ENCODE measurements at regions not wholly inside any gene's neighbourhood (a gene's known extent, or its start where the extent isn't known, plus 50 kb on each side); places are given as distances from the start of the nearest gene placed in this dataset.
"Not testable (repeated sequence)": the region's sequence is repeated elsewhere in the genome, so short reads cannot be mapped to it uniquely, and the experiment has no call there.

DNA sequence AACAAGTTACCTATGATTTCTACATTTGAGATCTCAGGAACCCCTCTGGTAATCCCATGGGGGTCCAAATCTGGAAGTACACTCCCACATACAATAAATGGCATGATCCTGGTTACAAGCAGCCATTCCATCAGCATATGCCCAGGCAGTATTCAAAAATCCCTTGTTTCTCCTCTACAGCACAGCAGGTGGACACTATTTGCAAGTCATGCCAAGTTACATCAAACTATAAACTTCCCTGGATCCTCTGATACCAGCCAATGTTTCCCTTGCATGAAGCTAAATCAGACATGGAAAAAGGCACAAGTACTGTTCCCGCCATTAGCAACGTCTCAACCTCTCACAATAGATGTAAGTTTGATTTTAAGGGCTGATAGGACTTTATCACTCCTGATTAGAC is 134.5 kb upstream of the PRSS16 start:
- DNase-seq, result no peak

DNA sequence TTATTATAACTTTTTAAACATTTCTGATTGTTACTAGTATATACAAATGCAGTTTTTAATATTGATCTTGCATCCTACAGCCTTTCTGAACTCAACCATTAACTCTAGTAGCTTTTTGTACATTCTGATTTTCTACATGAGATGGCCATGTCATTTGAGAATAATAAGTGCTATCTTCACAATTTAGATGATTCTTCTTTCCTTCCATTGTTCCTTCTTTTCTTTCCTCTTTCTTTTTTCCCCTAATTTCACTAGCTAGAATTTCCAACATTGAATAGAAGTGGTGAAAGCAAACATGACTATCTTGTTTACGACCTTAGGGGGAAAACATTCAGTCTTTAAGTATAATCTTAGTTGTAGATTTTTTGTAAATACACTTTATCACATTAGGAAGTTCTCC is 128.2 kb upstream of the PRSS16 start:
- DNase-seq, result no peak

DNA sequence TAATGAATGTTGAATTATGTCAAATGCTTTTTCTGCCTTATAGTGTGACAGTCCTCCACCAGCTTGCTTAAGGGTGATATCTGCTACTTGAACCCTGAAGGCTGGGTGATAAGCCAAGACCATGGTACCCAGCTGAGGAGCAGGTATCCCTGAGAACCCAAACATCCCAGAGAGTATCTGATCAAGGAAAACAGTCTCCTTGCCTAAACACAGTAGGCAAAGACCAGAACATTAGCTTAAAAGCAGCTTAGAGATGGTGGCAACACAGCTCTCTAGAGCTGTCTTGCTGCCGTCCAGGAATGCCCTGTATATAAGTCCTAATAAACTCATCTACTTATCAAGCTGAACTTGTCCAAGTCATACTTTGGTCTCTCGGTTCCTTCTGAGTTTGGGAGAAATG is 127.7 kb upstream of the PRSS16 start:
- DNase-seq, result no peak

DNA sequence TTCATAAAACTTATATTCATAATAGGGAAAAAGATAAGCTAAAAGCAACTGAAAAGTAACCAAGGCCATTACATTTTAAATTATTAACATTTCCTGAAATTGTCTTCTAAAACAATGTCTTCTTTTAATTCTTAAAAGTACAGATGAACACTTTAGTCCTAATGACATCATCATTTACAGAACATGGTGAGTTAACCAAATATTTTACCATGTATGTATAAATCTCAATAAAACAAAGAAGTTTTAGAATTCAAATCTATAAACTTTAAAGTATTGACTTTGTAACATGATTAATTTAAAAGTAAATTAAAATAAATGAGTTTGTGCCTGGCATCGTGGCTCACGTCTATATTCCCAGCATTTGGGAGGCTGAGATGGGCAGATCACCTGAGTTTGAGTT is 125.9 kb upstream of the PRSS16 start:
- no peak for DNase-seq

DNA sequence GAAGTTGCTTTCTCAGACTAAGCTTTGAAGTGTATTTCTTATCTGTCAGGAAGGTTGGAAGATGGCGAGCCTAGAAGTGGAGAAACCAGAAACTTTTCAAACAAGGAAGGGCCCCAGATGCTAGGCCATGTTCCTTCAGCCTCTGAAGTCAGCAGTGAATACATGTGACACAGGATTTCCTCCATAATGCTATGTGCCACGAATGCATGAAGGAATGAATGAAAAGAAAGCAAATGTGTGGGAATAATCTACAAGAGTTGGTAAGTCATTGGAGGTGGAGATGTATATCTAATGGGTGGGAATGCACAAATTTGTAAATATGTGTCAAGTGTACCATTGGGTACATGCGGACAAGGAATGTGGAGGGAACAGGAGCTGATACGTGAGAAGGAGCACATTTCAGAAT is 123.2 kb upstream of the PRSS16 start:
- no peak for DNase-seq

DNA sequence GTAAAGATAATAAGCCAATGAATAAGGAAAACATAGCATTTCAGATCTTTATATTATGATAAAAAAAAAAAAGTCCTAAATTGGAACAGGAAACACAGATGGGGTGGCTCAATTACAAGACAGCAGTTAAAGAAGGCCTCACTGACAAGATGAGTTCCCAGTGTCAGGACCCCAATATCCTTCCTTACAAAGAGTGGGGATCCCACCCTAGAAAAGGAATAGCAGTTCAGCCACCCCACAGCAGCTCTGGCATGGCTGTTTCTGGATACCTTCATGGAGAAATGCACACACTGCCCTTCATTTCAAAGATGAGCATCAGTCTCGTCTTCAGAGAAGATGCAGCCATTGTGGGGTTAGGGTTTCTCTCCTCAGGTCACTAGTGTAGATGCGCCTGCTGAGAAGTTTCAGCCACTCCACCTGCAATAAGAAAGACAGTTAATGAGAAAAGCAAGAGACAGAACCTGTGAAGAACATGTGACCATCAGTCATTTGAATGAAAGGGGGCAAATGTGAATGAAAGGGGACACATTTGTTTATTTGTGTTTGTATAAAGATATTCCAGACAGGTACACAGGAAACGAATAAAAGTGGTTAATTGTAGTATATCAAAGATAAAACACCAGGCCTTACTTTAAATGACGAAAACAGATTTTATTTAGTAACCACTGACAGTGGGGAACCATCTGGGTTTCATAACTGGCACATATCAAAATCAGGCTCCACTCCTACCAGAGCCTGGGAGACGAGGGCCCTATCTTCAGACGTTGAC is 121.3 kb upstream of the PRSS16 start:
- no peak for DNase-seq

DNA sequence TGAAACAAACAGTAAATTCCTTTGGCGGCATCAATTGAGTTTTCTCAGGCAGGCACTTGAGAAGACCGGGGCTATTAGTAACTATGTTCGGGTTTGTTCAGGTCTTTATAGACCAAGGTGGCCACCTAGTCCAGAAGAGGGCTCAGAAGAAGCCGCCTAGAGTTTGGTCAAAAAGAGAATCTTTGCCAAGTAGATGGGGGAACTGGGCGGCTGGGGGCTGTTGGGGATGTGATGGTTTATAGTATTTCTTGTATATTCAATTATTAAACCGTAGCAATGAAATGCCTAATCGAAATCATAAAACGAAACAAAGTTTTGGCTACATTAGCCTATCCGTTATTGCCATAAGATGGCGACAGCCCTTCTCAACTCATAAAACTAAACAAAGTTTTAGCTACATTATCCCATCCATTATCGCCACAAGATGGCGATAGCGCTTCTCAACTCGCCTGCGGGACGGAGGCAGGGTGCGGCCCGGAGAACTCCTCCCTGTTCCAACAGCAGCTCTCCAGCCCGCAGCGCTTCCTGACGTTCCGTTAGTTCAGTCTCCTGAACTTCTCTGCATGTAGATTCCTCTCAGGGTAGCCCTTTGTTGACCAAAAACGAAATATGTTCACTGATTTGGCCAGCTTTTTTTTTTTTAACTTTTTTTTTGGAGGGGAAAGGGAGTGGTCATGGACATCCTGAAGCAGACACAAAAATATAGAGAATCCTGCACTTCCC is 120.5 kb upstream of the PRSS16 start:
- DNase-seq, result peak; percentile 83

DNA sequence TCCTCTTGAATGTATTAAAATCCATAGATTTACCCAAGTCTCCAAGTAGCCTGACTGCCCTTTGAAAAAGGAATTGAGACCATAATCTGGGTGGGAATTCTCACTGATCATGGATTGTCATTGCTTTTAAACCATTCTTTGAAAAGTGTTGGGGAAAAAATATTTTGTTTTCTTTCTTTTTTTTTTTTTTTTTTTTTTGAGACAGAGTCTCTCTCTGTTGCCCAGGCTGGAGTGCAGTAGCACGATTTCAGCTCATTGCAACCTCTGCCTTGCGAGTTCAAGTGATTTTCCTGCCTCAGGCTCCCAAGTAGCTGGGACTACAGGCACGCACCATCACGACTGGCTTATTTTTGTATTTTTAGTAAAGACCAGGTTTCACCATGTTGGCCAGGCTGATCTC is 119.6 kb upstream of the PRSS16 start:
- DNase-seq, result not testable (repeated sequence)

DNA sequence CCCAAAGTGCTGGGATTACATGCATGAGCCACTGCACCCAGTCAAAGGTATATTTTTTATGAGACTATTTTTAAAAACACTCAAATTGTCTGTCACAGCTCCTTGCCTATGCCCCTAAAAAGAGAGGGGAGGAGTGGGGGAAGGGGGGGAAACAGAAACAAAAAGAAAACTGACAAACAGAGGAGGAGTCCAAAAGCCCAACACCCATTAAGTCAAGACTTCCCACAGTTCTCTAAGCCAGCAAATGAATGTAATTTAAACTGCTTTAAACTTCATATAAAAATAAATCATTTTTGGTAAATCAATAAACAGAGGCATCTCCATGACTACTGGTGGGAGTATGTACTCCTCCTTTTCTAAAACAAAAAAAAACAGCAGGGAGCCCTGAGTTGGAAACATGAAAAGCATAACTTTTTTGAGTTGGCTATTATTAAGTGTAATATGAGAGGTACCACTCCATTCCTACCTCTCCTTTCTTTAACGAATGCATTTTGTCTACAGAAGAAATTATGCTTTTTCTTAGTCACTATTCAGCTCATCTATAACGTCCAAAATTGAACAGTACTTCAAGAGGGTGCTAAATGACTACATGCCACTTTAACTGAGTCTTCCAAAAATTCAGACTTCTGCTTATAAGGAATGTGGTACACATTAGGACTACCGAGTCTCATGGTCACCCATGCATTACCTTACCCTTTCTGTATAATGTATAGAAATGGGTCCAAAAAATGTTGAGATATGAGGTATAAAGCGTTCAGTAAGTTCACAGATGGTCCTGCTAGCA is 119.0 kb upstream of the PRSS16 start:
- DNase-seq, result no peak

DNA sequence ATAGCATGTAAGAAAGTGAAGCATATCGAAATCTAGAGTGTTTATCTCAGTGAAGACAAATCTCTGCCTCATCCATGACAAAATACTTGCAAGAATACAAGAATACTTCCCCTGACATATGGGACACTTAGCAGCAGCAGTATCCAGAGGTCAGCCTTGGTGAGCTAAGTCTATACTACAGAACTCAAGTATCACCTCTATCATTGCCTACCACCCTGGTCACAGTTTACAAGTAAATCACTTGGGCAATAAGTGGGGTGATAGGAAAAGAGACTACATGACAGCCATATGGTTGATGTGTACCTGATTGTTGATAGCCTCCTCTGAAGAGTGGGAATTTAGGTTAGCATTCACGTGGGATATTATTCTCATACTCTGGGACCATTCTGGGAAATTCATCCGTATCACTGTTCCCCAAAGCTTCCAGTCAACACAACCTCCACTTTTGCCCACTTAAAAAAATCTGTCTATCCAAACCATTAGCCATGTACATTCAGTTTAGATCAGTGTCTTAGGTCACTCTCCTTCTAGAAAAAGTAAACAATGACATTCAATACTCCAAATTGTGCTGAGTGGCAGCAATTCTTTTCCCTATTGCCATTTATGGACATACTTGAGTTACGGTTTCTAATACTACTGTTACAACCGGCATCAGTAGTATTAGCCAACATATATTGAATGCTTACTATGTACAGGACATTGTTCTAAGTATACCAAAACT is 118.2 kb upstream of the PRSS16 start:
- DNase-seq, result no peak

DNA sequence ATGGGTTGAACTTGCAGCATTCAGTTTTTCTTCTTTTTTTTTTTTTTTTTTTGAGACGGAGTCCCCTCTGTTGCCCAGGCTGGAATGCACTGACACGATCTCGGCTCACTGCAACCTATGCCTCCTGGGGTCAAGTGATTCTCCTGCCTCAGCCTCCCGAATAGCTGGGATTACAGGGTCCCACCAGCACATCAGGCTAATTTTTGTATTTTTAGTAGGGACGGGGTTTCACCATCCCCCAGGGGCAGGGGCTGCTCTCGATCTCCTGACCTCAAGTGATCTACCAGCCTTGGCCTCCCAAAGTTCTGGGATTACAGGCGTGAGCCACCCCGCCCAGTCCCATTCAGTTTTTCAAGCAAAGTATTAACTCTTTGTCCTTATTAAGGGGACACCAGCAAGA is 117.6 kb upstream of the PRSS16 start:
- DNase-seq, result no peak

DNA sequence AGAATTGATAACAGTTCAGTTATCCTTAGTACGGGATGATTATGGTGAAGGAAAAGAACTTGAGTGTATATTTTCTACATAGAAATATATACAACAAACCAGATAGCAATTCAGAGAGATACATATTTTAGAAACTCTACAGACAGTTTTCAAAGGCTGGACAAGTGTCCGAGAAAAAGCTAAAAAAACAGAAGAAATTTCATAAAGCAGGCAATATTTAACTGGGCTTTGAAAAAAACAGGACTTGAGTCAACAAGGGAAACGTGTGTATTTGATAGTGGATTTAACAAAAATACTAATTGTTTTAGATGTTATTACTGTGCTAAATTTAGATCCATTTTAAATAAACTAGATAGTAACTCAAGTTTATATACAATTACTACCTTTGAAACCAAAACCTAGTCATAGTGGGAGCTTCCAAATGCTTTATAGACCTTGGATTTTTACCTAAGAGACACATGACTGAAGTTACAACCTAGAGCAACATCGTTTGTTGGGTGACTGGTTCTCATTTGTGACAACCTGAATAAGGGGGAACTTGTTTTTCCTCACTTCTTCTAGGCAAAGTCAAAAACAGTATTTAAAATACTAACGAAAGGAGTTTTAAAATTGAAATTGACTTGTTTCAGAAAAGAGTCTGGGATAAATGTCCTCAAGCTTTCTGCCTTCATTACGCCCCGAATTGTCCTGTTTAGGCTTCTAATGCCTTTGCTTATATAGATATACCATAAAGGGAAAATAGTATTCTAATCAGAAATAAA is 116.7 kb upstream of the PRSS16 start:
- no peak for DNase-seq

DNA sequence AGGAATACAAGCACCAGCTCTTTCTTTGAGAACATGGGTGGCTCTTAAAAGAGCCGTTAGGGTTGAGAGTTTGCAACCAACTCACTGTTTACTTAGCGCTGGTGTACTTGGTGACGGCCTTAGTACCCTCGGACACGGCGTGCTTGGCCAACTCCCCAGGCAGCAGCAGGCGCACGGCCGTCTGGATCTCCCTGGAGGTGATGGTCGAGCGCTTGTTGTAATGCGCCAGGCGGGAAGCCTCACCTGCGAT is 115.3 kb upstream of the PRSS16 start:
- DNase-seq, result not testable (repeated sequence)

DNA sequence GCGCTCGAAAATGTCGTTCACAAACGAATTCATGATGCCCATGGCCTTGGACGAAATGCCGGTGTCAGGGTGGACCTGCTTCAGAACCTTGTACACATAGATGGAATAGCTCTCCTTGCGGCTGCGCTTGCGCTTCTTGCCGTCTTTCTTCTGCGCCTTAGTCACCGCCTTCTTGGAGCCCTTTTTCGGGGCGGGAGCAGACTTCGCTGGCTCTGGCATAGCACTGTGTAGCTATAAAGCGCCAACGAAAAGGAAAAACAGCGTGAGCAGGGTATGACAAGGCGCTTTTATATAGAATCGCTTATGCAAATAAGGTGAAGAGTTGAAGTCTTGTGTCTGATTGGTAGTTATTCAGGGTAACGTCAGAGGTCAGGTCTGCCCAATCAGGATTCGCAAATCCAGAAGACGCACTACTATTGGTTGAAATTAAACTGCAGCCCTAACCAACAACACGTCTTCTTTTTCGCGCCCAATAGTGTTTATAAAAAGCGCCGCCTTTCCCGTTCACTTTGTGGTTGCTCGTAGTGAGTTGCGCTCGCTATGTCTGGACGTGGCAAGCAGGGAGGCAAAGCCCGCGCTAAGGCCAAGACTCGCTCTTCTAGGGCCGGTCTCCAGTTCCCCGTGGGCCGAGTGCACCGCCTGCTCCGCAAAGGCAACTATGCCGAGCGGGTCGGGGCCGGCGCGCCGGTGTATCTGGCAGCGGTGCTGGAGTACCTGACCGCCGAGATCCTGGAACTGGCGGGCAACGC is 114.8 kb upstream of the PRSS16 start:
- peak; percentile 95 for DNase-seq

DNA sequence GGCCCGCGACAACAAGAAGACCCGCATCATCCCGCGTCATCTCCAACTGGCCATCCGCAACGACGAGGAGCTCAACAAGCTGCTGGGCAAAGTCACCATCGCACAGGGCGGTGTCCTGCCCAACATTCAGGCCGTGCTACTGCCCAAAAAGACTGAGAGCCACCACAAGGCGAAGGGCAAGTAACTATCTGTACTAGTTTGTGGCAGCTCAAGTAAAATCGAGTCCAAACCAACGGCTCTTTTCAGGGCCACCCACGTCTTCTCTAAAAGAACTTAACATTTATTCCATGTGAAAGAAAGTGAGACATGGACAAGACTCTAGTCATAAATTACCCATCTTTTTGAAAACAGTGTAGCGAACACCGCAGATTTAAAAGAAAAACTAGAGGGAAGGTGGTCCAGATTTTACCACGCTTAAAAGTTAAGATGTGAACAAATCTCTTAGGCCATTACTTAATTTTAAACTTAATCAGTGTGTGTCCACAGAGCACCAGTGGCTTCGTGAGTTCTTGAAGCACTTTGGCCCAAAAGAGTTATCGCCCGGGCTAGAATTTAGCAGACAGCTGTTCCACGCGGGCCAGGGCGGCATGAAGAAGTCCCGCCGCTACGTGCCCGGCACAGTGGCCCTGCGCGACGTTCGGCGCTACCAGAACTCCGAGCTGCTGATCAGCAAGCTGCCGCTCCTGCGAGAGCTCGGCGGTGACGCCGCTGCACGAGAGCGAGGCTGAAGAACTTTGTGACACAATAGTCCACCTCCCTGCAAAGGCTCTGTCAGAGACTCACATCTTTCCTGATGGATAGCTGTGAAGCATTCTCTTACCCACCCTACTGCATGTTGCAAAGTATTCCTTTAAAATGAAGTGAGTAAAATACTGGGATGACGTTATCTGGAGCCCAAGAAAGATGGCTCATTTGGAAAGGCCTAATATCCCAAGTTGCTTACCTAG is 113.9 kb upstream of the PRSS16 start:
- DNase-seq, result no peak

DNA sequence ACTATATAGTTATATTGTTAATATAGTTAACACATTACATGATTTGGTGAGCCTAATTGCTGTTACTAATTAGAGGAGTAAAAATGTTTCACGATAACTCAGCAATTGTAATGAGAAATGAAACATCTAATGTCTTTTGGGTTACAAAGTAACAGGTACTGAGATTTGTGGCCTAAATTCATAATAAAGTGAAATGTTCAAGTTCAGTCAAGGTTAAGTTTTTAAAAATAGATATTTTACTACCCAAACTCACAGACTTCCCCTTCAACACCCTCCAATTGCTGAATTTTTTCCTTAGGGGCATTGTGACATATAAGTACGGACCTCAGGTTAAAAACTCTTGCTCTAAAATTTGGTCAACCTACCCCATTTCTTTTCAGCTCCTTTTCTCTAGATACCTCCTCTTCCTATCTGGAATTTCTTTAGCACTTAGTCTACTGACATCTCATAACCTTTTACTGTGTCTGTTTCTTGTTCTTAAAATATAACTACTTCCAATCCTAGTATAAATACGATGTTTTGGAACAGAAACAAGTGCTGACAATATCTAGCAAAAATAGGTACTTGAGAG is 112.3 kb upstream of the PRSS16 start:
- no peak for DNase-seq

DNA sequence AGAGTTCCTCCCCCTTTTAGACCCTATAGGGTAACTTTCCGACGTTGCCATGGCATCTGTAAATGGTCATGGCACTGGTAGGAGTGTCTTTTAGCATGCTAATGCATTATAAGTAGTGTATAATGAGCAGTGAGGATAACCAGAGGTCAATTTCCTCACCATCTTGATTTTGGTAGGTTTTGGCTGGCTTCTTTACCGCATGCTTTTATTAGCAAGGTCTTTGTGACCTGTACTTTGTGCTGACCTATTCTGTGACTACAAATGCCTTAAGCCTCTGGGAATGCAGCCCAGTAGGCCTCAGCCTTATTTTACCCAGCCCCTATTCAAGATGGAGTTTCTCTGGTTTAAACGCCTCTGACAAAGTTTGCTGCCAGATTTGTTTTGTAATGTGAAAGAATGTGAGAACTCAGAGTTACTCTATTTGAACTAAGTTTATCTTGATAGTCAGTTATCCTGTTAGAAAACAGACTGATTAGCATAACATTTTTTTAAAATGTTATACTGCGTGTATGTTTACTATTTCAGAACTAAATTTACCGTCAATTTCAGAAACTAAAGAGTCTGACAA is 111.3 kb upstream of the PRSS16 start:
- DNase-seq, result no peak

DNA sequence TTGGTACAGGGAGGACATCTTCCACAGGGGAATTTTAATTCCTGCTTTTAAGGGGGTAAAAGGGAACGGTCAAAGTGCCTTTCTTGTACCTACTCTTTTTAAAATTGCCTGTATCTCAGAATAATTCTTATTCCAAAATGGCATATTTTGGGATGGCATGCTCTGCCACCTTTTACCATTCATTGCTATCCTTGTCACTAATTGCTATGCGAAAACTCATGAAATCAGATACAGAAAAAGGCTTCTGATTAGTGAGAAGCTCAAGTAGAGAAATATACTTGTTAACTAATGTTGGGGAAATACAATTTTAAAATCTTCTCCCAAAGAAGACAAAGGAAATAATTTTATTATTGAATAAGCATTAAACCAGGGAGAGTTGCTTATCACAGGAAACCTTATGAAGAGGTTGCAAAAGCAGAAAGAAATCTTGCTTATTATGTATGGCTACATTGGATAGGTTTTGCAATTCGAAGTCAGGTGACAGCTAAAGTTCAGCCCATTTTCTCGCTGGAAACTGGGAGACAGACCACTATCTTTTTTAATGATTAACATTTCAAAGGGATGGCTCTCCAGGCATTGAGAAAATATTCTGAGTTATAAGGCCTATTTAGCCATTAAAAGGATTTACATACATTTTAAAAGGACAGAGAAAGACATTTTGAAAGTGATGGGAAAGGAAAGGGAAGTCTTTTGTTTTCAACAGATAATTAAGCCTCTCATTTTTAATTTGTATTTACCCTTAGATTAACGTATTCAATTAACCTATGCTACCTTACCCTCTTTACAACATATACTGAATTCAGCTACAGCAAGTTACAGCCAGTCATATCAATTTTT is 110.3 kb upstream of the PRSS16 start:
- no peak for DNase-seq

DNA sequence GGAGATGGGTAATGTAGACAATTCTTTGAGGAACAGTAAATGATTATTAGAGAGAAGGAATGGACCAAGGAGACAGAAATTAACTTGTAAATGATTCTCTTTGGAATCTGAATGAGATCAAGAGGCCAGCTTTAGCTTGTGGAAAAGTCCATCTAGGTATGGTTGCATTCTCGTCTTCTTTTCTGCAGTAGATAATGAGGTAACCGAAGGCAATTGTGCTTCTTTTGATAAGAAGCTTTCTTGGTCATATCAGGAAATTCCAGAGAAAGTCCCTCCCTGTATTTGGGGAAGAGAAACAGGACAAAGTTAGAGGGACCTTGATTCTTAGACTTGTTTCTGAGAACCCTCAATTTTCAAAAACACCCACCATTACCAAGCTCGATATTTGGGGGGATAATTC is 109.1 kb upstream of the PRSS16 start:
- DNase-seq, result no peak

All from NCI-H1694 (cell line).